ENCODE measurements at regions not wholly inside any gene's neighbourhood (a gene's known extent, or its start where the extent isn't known, plus 50 kb on each side); places are given as distances from the start of the nearest gene placed in this dataset.

GRCh38 chr15:39403640-39404117 lies 177.2 kb upstream of the THBS1 start:
- no peak for TF ChIP-seq FOXM1 (IDR thresholded peaks at IDR 0.05; ENCODE audit: low read depth)
- TF ChIP-seq ELF1 (IDR thresholded peaks at IDR 0.05): no peak
- TF ChIP-seq CTCF (IDR thresholded peaks at IDR 0.05): no peak
- no peak for TF ChIP-seq EP300 (IDR thresholded peaks at IDR 0.05; ENCODE audit: borderline replicate concordance in 1 of 2, low read depth in 1 of 2, low read length in 1 of 2)
- TF ChIP-seq YY1 (IDR thresholded peaks at IDR 0.05; ENCODE audit: low read depth): no peak
- TF ChIP-seq SMC3 (IDR thresholded peaks at IDR 0.05; ENCODE audit: low read depth, low read length): no peak

Measured in SK-N-SH (cell line).